Endodermal cell (in vitro differentiated cells): ENCODE measurements at regions not wholly inside any gene's neighbourhood (a gene's known extent, or its start where the extent isn't known, plus 50 kb on each side); places are given as distances from the start of the nearest gene placed in this dataset.

ENCODE experiments used
- DNase-seq: peaks from one replicate; pipeline ENCODE4 v3.0.0-alpha.2; 2017
- H3K27ac ChIP-seq: 2 replicates; pipeline ENCODE4 v1.5.1; 2013; ENCODE audit warnings: mild to moderate bottlenecking, low read depth, low read length, moderate library complexity
- H3K27me3 ChIP-seq: 2 replicates; pipeline ENCODE4 v1.6.1; 2013; ENCODE audit warnings: mild to moderate bottlenecking, low read length, moderate library complexity; ENCODE audit not compliant: insufficient read depth, control insufficient read depth, poor library complexity, severe bottlenecking
- H3K36me3 ChIP-seq: 2 replicates; pipeline ENCODE4 v1.7.0; 2013; ENCODE audit warnings: mild to moderate bottlenecking, low read length, moderate library complexity; ENCODE audit not compliant: control insufficient read depth, insufficient read depth
- H3K4me1 ChIP-seq: one replicate; pipeline ENCODE4 v1.7.0; 2013; ENCODE audit warnings: low read length; ENCODE audit not compliant: control insufficient read depth, insufficient read depth
- H3K4me3 ChIP-seq: 2 replicates; pipeline ENCODE4 v1.5.1; 2013; ENCODE audit warnings: mild to moderate bottlenecking, low read length, moderate library complexity
- H3K9ac ChIP-seq: 2 replicates; pipeline ENCODE4 v1.6.1; 2013; ENCODE audit warnings: mild to moderate bottlenecking, low read length, moderate library complexity; ENCODE audit not compliant: poor library complexity, severe bottlenecking; ENCODE audit errors: extremely low read depth
- H3K9me3 ChIP-seq: 2 replicates; pipeline ENCODE4 v1.6.1; 2013; ENCODE audit warnings: mild to moderate bottlenecking, low read length, moderate library complexity; ENCODE audit not compliant: control insufficient read depth
- H3K27ac Mint-ChIP-seq: 2 replicates; pipeline ENCODE4 v1.8.0; 2020; ENCODE audit warnings: mixed read lengths
- H3K27me3 Mint-ChIP-seq: 2 replicates; pipeline ENCODE4 v1.8.0; 2021; ENCODE audit warnings: mild to moderate bottlenecking, mixed read lengths; ENCODE audit not compliant: insufficient read depth
- H3K36me3 Mint-ChIP-seq: 2 replicates; pipeline ENCODE4 v1.8.0; 2020; ENCODE audit warnings: low read depth, mixed read lengths
- H3K4me1 Mint-ChIP-seq: 2 replicates; pipeline ENCODE4 v1.8.0; 2020; ENCODE audit warnings: mixed read lengths
- H3K4me3 Mint-ChIP-seq: 2 replicates; pipeline ENCODE4 v1.8.0; 2020; ENCODE audit warnings: mild to moderate bottlenecking, moderate library complexity, mixed read lengths
- H3K9me3 Mint-ChIP-seq: 2 replicates; pipeline ENCODE4 v1.8.0; 2020; ENCODE audit warnings: mild to moderate bottlenecking, mixed read lengths
- CTCF ChIP-seq: fragments of 200-600 bp; sonication (generic); conservative IDR thresholded peaks from 2 replicates; pipeline ENCODE4 v1.5.0; 2021; ENCODE audit warnings: antibody characterized with exemption, mild to moderate bottlenecking
- WGBS, 2 experiments: methylation state at CpG; one replicate each; pipeline versions ENCODE4 v1.1.5 to v1.1.7; 2013; ENCODE audit warnings: missing lambda C conversion rate in 2 of 2, mixed read lengths in 1 of 2; ENCODE audit not compliant: insufficient coverage in 1 of 2, insufficient read length in 1 of 2; 5-methylcytosine and 5-hydroxymethylcytosine counted together

DNA sequence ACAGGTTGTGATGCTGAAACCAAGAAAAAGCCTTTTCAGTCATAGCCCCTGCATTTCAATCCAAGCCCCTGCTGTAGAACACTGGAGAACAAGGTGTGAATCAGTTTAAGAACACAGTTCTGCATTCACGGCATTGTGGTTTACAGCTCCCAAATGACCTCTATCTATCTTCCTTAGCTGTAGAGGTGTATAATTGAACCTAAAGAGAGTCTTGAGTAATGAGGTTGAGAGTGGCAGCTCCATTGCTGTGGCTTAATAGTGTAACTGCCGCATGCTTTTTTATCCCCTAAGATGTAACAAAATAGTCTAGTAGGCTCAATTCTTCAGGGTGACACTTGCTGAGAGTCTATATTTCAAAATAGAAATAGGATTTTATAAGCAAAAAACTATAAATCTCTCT is 121.3 kb upstream of the EPHA4 start:
- no peak overlapping the region for H3K27ac ChIP-seq
- Mint-ChIP-seq H3K27me3 (no peaks in the 10 kb centered on the region), H3K9me3 (no peaks in the 10 kb centered on the region), H3K4me3 (no peak overlapping the region), H3K36me3 (no peaks in the 10 kb centered on the region), H3K27ac (no peak overlapping the region), H3K4me1 (no peaks in the 10 kb centered on the region)
- H3K27me3 ChIP-seq: no peaks in the 10 kb centered on the region
- no peak for TF ChIP-seq CTCF
- no peaks in the 10 kb centered on the region for H3K9me3 ChIP-seq
- no peak for DNase-seq
- no peak overlapping the region for H3K9ac ChIP-seq
- no peak overlapping the region for H3K4me3 ChIP-seq
- no peaks in the 10 kb centered on the region for H3K4me1 ChIP-seq
- no peaks in the 10 kb centered on the region for H3K36me3 ChIP-seq
- WGBS, 2 experiments: 89 to 93% methylated on average over 1 to 2 of the region's 2 CpGs

GRCh38 chr2:221691571-221691970 is 119.5 kb upstream of the EPHA4 start:
- Mint-ChIP-seq H3K4me1 (no peaks in the 10 kb centered on the region), H3K27ac (no peak overlapping the region), H3K4me3 (no peak overlapping the region), H3K27me3 (no peaks in the 10 kb centered on the region), H3K36me3 (no peaks in the 10 kb centered on the region), H3K9me3 (no peaks in the 10 kb centered on the region)
- no peaks in the 10 kb centered on the region for H3K36me3 ChIP-seq
- WGBS, 2 experiments: 98 to 100% methylated on average over 1 of the region's 1 CpG
- no peak for DNase-seq
- no peak overlapping the region for H3K9ac ChIP-seq
- H3K27me3 ChIP-seq: no peaks in the 10 kb centered on the region
- no peak overlapping the region for H3K4me3 ChIP-seq
- no peaks in the 10 kb centered on the region for H3K4me1 ChIP-seq
- H3K27ac ChIP-seq: no peak overlapping the region
- no peaks in the 10 kb centered on the region for H3K9me3 ChIP-seq
- no peak for TF ChIP-seq CTCF

- H3K36me3 Mint-ChIP-seq: no peaks in the 10 kb centered on the region
- H3K27me3 Mint-ChIP-seq: no peaks in the 10 kb centered on the region
- H3K9me3 ChIP-seq: no peaks in the 10 kb centered on the region
- no peak overlapping the region for H3K27ac ChIP-seq
- H3K9me3 Mint-ChIP-seq: no peaks in the 10 kb centered on the region
- H3K27me3 ChIP-seq: no peaks in the 10 kb centered on the region
- H3K4me3 ChIP-seq: no peak overlapping the region
- H3K36me3 ChIP-seq: no peaks in the 10 kb centered on the region
- 92 to 93% methylated on average over 6 to 7 of the region's 7 CpGs for WGBS, 2 experiments
- H3K27ac Mint-ChIP-seq: no peak overlapping the region
- H3K4me1 Mint-ChIP-seq: no peaks in the 10 kb centered on the region
- DNase-seq: no peak
- TF ChIP-seq CTCF: no peak
- H3K4me1 ChIP-seq: no peaks in the 10 kb centered on the region
- no peak overlapping the region for H3K4me3 Mint-ChIP-seq
- no peak overlapping the region for H3K9ac ChIP-seq
Measured at GRCh38 chr2:221689140-221689539, 117.0 kb upstream of the EPHA4 start.
